Right forelimb (tissue), 1 donor: ENCODE measurements at regions not wholly inside any gene's neighbourhood (a gene's known extent, or its start where the extent isn't known, plus 50 kb on each side); places are given as distances from the start of the nearest gene placed in this dataset.

ENCODE experiments used
- DNase-seq: peaks from one replicate; pipeline ENCODE4 v3.0.0-alpha.2; 2018

- DNase-seq = no peak
Observed at GRCh38 chr4:115883231-115883630, 769.8 kb upstream of the NDST4 start.

- DNase-seq = no peak
Observed at GRCh38 chr4:115873048-115873447, 759.6 kb upstream of the NDST4 start.

DNA sequence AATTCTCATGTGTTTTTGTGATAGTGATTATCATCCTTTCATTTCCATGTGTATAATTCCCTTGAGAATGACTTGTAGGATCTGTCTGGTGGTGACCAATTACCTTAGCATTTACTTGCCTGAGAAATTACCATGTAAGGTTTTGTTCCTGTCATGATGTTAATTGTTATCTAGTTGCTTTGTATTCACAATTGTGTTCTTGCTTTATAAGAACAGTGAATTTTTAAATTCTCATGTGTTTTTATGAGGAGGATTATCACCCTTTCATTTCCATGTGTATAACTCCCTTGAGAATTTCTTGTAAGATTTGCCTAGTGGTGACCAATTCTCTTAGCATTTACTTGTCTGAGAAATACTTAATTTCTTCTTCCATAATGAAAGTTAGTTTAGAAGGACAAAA is 758.2 kb upstream of the NDST4 start:
- no peak for DNase-seq

DNA sequence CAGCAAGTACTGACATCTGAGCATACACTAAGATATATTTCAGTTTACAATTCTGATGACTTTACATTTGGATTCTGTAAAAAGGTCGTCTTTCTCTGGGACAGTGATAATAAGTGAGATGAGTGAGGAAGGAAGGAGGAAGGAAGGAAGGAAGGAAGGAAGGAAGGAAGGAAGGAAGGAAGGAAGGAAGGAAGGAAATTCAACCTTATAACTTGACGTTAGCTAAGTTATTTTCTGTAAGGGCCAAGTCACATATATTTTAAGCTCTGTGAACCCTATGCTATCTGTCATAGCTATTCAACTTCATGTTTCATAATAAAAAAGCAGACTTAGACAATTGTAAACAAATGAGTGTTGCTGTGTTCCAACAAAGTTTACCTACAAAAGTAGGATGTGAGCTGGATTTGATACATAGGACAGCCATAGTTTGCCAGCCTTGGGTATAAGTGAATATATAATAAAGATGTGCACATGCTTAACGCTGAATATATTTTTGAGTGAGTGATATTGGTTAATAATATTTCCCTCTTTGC is 753.0 kb upstream of the NDST4 start:
- no peak for DNase-seq

DNA sequence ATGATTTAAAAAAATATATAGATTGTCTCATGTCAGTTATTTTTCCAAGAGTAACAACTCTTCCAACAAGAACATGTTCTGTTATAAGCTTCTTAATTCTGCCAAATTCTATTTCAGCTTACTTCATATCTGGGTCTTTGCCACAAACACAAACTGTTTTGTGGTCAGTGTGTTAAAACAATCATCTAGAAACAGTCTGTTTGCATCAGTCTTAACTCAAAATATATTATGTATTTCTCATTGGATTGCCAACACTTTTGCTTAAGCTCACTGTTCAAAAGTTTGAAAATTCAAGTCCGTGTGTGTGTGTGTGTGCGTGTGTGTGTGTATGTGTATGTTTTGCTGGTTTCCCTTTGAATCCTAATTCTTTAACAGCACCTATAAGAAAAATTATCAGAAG is 752.3 kb upstream of the NDST4 start:
- DNase-seq = no peak

DNA sequence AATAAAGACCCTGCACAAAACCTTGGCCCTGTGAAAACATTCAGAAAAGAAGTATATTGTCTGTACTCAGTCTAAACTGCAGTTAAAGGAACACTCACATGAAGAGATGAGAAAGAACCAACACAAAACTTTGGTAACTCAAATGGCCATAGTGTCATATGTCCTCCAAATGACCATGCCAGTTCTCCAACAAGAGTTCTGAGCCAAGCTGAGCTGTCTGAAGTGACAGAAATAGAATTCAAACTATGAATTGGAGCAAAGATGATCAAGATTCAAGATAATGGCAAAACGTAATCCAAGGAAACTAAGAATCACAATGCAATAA is 739.3 kb upstream of the NDST4 start:
- DNase-seq = no peak

GRCh38 chr4:115851918-115852766 is 738.7 kb upstream of the NDST4 start:
- DNase-seq = no peak

DNA sequence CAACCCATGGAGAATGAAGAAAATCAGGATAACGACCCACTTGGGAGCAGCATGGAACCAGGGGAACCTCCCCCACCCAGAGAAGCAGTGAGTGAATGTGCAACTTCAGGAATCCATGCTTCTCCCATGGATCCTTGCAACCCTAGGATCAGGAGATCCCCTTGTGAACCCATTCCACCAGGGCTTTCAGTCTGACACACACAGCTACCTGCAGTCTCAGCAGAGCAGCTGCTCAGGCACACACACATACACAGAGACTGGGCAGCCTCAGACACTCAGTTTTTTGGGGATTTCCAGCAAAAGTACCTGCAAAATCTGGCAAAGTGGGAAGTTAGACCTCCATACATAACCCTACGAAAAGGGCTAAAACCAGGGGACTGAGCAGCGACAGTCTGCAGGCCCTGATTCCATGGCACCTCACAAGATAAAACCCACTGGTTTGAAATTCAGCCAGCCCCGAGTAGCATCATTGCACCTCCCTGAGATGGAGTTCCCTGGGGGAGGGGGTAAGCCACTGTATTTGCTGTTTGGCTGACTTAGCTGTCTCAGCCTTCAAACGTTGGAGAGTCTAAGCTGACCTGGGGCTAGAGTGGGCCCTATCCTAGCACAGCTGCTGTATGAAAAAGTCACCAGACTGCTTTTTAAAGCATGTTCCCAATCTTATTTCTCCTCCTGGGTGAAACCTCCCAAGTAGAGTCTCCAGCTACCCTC is 737.5 kb upstream of the NDST4 start:
- DNase-seq = no peak

- DNase-seq = no peak
Observed at GRCh38 chr4:115844180-115844579, 730.8 kb upstream of the NDST4 start.

DNA sequence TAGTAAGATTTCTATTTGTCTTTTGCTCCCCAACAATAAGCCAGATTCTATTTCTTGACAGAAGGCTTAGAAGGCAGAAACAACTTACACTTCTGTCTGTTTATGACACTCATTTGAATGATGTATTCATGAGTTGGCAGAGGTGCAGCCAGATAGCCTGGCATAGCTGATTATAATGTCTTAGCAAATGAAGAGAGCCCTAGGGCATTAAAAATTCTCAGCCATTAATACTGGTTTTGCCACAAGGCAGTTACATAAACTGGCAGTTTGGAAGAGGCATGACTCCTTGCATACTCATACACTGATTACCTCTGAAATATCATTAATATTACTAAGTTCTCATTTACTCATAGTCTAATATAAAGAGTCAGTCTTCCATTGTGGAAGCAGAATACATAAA is 728.5 kb upstream of the NDST4 start:
- no peak for DNase-seq

GRCh38 chr4:115834441-115834840 is 721.0 kb upstream of the NDST4 start:
- DNase-seq = no peak

- DNase-seq = no peak
Observed at GRCh38 chr4:115824630-115825029, 711.2 kb upstream of the NDST4 start.

GRCh38 chr4:115803825-115804224 is 690.4 kb upstream of the NDST4 start:
- DNase-seq = no peak

DNA sequence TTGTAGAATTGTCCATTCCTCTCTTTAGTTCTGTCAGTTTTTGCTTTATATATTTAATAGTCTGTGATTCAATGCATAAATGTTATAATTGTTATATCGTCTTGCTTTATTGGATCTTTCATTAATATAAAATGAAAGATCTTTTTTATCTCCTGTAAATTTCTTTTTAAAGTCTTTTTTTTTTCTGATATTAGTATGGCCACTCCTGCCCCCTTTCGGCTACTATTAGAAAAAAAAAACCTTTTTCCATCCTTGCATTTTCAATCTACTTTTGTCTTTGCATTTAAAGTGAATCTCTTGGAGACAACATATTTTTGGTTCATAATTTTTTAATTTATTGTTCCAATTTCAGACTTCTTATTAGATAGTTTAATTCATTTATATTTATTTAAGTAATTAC is 677.4 kb upstream of the NDST4 start:
- DNase-seq = no peak

- no peak for DNase-seq
Observed at GRCh38 chr4:115781528-115782146, 668.2 kb upstream of the NDST4 start.

DNA sequence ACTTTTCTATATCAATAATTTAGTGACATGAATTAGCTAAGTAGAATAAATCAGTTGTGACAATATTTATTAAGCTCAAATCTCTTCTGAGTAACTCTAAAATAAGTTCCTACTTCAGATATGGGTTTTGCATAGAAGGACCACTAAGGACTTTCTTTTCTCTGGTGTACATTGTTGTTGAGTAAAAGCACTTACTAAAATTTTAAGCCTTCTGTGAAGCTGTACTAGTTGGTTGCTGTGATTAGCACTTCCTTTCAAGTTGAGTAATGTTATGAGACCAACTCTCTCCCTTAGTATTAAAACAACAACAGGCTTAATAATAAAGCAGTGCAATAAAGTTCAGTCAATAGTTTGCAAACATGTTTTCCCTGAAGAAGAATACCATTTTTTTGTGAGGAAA is 667.4 kb upstream of the NDST4 start:
- no peak for DNase-seq

DNA sequence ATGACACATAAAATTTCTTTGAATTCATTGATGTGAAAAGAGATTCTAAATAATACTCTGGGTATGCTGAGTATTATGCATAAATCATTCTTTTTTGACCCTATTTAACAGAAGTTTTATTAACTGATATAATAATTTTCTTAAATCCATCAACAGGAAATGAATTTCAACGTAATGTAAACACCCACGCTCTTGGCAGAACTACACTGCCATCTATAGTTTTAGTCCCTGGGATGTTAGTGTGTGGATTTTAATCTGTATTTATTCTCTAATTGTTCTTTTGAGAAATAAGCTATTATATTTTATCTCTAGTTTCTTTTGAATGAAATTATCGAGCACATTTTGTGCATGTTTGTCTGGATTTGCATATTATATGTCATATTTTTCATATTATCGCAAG is 666.8 kb upstream of the NDST4 start:
- no peak for DNase-seq

GRCh38 chr4:115770046-115770543 is 656.7 kb upstream of the NDST4 start:
- DNase-seq = no peak

DNA sequence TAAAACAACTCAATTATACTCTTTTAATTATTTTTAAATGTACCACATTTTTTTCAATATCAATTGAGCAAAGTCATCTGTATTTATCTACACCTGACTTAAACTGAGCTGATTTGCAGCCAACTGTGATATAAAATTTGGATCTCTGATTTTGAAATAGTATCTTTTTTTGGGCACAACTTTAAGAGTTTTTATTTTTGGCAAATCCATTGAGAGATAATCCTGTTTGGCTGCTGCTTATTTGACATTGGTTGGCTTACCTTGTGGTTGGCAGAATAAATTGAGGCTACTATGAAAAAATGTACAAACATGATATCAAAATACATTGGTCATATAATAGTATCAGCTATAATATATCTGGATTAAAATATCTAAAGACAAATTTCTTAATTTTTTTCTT is 656.0 kb upstream of the NDST4 start:
- DNase-seq = no peak

GRCh38 chr4:115763051-115763450 is 649.6 kb upstream of the NDST4 start:
- no peak for DNase-seq

- no peak for DNase-seq
Observed at GRCh38 chr4:115759231-115759630, 645.8 kb upstream of the NDST4 start.

- no peak for DNase-seq
Observed at GRCh38 chr4:115749404-115749803, 636.0 kb upstream of the NDST4 start.

DNA sequence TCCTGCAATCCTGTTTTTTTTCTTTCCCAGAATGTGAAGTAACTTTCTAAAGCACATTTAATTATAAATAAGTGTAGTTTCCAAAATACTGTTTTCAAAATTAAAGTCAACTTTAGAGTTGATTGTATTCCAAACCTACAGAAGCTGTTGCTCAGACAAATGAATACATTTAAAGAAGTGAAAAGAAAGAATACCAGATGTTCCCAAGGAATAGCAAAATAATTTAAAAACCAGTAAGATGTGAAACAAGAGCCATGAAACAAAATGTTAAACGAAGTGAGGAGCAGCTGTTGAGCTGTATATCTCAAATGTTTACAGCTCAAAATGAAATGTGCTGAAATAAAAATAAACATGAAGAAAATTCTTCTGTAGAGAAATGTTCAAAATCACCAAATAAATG is 627.4 kb upstream of the NDST4 start:
- no peak for DNase-seq
